Stimulated activated effector memory CD8-positive, alpha-beta T cell treated with anti-CD3 and anti-CD28 coated beads, Interleukin-12 subunit alpha, Interleukin-12 subunit beta, amount 100 ng/mL, for 72 hours (primary cell): ENCODE measurements at regions not wholly inside any gene's neighbourhood (a gene's known extent, or its start where the extent isn't known, plus 50 kb on each side); places are given as distances from the start of the nearest gene placed in this dataset.
"Not testable (repeated sequence)": the region's sequence is repeated elsewhere in the genome, so short reads cannot be mapped to it uniquely, and the experiment has no call there.

Experiments
- ATAC-seq: fragments of 150-1000 bp; cut with Tn5 transposase; 2 replicates; pipeline ENCODE4 v1.10.0; 2021
- DNase-seq, 2 donors: peaks; one replicate each; pipeline ENCODE4 v3.0.0; 2021 to 2022; ENCODE audit warnings: low spot score in 2 of 2
- H3K27ac Mint-ChIP-seq: one replicate; pipeline ENCODE4 v1.8.0; 2022; ENCODE audit warnings: mild to moderate bottlenecking, mixed read lengths
- H3K36me3 Mint-ChIP-seq: one replicate; pipeline ENCODE4 v1.8.0; 2022; ENCODE audit warnings: mild to moderate bottlenecking, mixed read lengths
- H3K4me1 Mint-ChIP-seq: one replicate; pipeline ENCODE4 v1.8.0; 2022; ENCODE audit warnings: mixed read lengths
- H3K4me3 Mint-ChIP-seq: one replicate; pipeline ENCODE4 v1.8.0; 2022; ENCODE audit warnings: mild to moderate bottlenecking, mixed read lengths
- H3K9me3 Mint-ChIP-seq: one replicate; pipeline ENCODE4 v1.8.0; 2022; ENCODE audit warnings: mixed read lengths

DNA sequence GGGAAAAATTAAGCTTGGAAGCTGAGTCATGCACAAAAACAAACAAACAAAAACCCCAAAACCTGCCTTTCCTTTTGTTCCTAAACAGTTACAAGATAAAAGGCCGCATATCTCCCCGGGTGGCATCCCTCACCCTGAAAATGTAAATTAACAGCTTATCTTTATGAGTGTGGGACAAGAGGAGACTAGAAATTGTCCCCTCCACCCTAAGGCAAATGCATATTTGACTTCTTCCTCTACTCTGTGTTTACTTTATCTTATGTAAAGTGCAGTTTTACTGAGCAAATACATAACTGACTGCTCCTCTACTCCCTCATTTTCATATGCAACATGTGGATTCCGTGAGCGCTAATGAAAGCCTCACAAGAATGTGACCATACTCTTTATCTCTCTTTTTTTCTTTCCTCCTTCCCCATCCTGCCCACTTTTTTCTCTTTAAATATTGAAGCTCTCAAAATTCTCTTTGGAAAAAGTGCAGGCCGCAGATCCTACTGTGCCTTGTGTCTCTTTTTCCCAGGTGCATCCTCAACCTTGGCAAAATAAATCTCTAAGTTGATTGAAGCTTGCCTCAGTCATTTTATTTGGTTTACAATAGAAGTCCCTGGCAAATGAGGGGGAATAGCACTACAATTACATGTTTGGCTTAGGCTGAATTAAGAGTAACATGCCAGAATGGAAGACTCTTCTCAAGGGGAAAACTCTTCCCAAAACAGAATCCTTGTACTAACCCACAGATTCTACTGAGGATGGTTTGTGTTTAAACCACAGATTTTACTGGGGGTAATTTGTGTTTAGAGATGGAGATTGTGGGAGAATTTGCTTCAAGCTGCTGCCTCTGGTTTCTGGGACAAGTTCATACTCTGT, 72.7 kb upstream of the WDR72 start:
- H3K9me3 Mint-ChIP-seq, result no peaks in the 10 kb centered on the region
- H3K4me3 Mint-ChIP-seq, result no peak overlapping the region
- DNase-seq, result no peak
- ATAC-seq, result no peak
- H3K4me1 Mint-ChIP-seq, result no peaks in the 10 kb centered on the region
- H3K36me3 Mint-ChIP-seq, result no peaks in the 10 kb centered on the region
- no peak overlapping the region for H3K27ac Mint-ChIP-seq

DNA sequence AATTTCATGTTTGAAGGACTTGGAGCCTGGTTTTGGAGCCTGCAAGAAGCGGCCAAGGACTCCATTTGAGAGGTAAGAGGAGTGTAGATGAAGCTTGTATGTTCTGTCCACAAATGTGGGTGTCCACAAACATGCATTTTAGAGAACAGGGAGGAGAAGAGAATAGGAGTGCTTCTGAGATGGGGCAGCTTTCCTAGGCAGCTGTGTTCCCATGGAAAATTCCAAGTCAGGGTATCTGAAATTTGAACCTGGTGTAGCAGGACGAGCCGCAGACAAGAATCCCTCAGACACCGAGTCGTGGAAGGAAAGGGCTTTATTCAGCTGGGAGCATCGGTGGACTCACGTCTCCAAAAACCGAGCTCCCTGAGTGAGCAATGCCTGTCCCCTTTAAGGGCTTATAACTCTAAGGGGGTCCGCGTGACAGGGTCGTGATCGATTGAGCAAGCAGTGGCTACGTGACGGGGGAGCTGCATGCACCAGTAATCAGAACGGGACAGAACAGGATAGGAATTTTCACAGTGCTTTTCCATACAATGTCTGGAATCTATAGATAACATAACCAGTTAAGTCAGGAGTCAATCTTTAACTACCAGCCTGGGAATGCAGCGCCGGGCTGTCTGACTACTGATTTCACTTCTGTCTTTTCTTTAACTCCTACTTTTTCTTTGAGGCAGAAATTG, 71.4 kb upstream of the WDR72 start:
- no peak overlapping the region for H3K27ac Mint-ChIP-seq
- no peak for ATAC-seq
- no peak for DNase-seq
- no peaks in the 10 kb centered on the region for H3K9me3 Mint-ChIP-seq
- no peaks in the 10 kb centered on the region for H3K36me3 Mint-ChIP-seq
- no peak overlapping the region for H3K4me3 Mint-ChIP-seq
- H3K4me1 Mint-ChIP-seq, result no peaks in the 10 kb centered on the region

DNA sequence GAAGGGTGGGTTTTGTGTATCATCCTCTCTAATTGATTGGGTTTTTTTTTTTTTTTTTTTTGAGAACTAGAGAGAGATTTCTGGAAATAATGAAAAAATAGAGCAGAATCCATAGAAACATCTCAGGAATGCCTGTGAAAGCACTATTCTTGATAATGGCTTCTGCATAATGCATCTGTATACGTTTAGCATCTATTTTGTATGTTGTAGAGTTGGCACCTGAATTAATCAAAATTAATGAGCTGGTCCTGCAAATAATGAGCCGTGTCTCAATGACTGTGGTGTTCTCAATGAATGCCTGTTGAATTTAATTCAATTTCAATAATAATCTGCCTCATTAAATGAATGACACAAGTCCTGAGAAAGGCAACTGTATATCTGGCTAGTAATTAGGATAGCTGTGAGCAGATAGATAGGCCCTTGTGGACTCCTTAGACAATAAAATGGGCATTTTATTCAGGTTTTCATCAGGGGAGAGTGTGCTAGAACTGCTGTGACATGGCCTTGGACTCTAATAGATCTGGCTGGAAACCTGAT, 70.5 kb upstream of the WDR72 start:
- no peak overlapping the region for H3K27ac Mint-ChIP-seq
- H3K9me3 Mint-ChIP-seq, result no peaks in the 10 kb centered on the region
- no peak for DNase-seq
- H3K36me3 Mint-ChIP-seq, result no peaks in the 10 kb centered on the region
- ATAC-seq, result no peak
- H3K4me3 Mint-ChIP-seq, result no peak overlapping the region
- H3K4me1 Mint-ChIP-seq, result no peaks in the 10 kb centered on the region

DNA sequence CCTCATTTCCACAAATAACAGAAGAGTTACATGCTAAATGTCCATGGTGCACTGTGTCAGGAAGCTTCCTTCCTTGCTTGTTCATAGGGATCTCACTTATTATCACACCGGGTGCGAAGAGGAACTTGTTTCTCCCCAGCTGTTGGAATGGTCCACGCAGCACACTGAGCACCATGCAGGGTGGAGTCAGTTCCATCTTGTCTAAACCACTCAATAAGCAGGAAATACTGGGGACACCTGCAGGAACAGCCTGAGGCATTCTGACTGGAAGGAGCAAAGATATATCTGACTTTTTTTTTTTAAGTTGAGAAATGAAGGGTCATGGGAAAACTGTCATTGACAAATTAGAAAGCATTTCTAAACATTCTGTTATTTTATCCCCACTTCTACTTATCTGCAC, 70.0 kb upstream of the WDR72 start:
- no peak for ATAC-seq
- Mint-ChIP-seq H3K9me3 (no peaks in the 10 kb centered on the region), H3K4me3 (no peak overlapping the region), H3K27ac (no peak overlapping the region), H3K36me3 (no peaks in the 10 kb centered on the region), H3K4me1 (no peaks in the 10 kb centered on the region)
- no peak for DNase-seq

DNA sequence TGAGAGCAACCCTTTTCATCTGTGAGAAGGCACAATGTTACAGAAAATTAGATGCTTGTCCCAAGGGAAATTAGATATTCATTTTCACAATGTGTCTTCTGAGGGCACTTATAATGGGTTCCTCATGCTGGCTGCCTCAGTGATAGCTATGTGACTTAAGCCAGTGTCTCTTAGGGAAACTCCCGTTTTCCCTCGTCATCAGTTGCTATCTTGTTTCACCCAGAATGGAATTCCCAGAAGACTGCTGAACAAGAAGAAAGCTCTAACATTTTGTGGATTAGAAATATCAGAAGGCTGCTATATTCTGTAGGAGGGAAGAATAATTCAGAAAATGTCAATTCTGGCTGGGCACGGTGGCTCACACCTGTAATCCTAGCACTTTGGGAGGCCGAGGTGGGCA, 67.9 kb upstream of the WDR72 start:
- Mint-ChIP-seq H3K9me3 (no peaks in the 10 kb centered on the region), H3K4me1 (no peaks in the 10 kb centered on the region), H3K4me3 (no peak overlapping the region), H3K36me3 (no peaks in the 10 kb centered on the region), H3K27ac (no peak overlapping the region)
- ATAC-seq, result no peak
- no peak for DNase-seq

DNA sequence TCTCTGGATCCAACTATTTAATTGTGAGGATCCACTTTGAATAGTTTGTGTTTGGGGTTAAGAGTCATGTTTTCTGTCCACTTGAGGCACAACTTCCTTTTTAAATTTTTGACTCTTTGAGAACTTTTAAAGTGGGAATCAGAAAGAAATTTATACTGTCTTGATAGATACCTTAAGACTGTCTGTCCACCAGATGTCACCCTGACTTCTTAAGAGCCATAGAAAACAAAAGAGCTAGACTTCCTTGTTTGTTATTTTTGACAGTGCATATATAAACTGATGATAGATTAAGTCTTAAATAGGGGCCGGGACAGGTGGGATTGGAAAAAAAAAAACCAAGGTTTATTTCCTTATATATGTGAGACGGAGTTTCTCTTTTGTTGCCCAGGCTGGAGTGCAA, 52.1 kb upstream of the WDR72 start:
- Mint-ChIP-seq H3K4me1 (no peaks in the 10 kb centered on the region), H3K9me3 (no peaks in the 10 kb centered on the region), H3K36me3 (no peaks in the 10 kb centered on the region), H3K27ac (no peak overlapping the region), H3K4me3 (no peak overlapping the region)
- DNase-seq, result no peak
- ATAC-seq, result no peak

DNA sequence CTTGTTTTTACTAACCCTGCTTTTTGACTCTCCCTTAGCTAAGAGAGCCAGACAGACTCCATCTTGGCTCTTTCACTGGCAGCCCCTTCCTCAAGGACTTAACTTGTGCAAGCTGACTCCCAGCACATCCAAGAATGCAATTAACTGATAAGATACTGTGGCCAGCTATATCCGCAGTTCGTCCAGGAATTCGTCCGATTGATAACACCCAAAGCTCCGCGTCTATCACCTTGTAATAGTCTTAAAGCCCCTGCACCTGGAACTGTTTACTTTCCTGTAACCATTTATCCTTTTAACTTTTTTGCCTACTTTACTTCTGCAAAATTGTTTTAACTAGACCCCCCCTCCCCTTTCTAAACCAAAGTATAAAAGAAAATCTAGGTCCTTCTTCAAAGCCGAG, 50.8 kb upstream of the WDR72 start:
- not testable (repeated sequence) for H3K27ac Mint-ChIP-seq, DNase-seq, ATAC-seq, H3K4me3 Mint-ChIP-seq, H3K4me1 Mint-ChIP-seq, H3K36me3 Mint-ChIP-seq, H3K9me3 Mint-ChIP-seq
